GM06990 (cell line): ENCODE measurements at regions not wholly inside any gene's neighbourhood (a gene's known extent, or its start where the extent isn't known, plus 50 kb on each side); places are given as distances from the start of the nearest gene placed in this dataset.

Source experiments
- DNase-seq: peaks from one replicate; pipeline ENCODE4 v3.0.0-alpha.2; 2011; ENCODE audit not compliant: insufficient read length; ENCODE audit errors: extremely low read depth
- H3K27me3 ChIP-seq: replicated peaks from 2 replicates; pipeline ENCODE4 v1.6.0; 2011; ENCODE audit warnings: low read length; ENCODE audit not compliant: control insufficient read depth, insufficient read depth
- H3K36me3 ChIP-seq: 2 replicates; pipeline ENCODE4 v1.5.1; 2011; ENCODE audit warnings: low read length; ENCODE audit not compliant: control insufficient read depth, insufficient read depth
- H3K4me3 ChIP-seq: replicated peaks from 2 replicates; pipeline ENCODE4 v1.5.1; 2011; ENCODE audit warnings: low read depth, mild to moderate bottlenecking, control low read depth, low read length
- CTCF ChIP-seq: IDR thresholded peaks from 2 replicates; pipeline ENCODE4 v1.5.1; 2011; ENCODE audit warnings: low read length, control low read depth, mild to moderate bottlenecking, inconsistent platforms; ENCODE audit not compliant: insufficient read depth, poor library complexity, severe bottlenecking

GRCh38 chr15:99450896-99451358 is 114.9 kb upstream of the MEF2A start:
- TF ChIP-seq CTCF, result no peak
- Histone ChIP-seq H3K27me3 (no peaks in the 10 kb centered on the region), H3K4me3 (no peak overlapping the region), H3K36me3 (no peaks in the 10 kb centered on the region)
- DNase-seq, result peak; percentile 46

- DNase-seq, result no peak
- Histone ChIP-seq H3K36me3 (no peaks in the 10 kb centered on the region), H3K27me3 (no peaks in the 10 kb centered on the region), H3K4me3 (no peak overlapping the region)
- no peak for TF ChIP-seq CTCF
Measured at GRCh38 chr15:99451484-99451883, 114.3 kb upstream of the MEF2A start.

GRCh38 chr15:99452010-99452409 is 113.8 kb upstream of the MEF2A start:
- DNase-seq, result no peak
- H3K4me3 ChIP-seq, result no peak overlapping the region
- no peaks in the 10 kb centered on the region for H3K36me3 ChIP-seq
- TF ChIP-seq CTCF, result no peak
- H3K27me3 ChIP-seq, result no peaks in the 10 kb centered on the region

GRCh38 chr15:99452728-99453636 is 112.8 kb upstream of the MEF2A start:
- Histone ChIP-seq H3K27me3 (no peaks in the 10 kb centered on the region), H3K36me3 (no peaks in the 10 kb centered on the region), H3K4me3 (no peak overlapping the region)
- peak; percentile 65 for DNase-seq
- TF ChIP-seq CTCF, result no peak

- TF ChIP-seq CTCF, result no peak
- no peak for DNase-seq
- H3K27me3 ChIP-seq, result no peaks in the 10 kb centered on the region
- no peaks in the 10 kb centered on the region for H3K36me3 ChIP-seq
- no peak overlapping the region for H3K4me3 ChIP-seq
Measured at GRCh38 chr15:99453637-99454030, 112.2 kb upstream of the MEF2A start.
